DND-41 (cell line): ENCODE measurements at regions not wholly inside any gene's neighbourhood (a gene's known extent, or its start where the extent isn't known, plus 50 kb on each side); places are given as distances from the start of the nearest gene placed in this dataset.
"Not testable (repeated sequence)": the region's sequence is repeated elsewhere in the genome, so short reads cannot be mapped to it uniquely, and the experiment has no call there.

Experiments used
- ATAC-seq: fragments of 200-7000 bp; cut with Tn5 transposase; 3 replicates; pipeline ENCODE4 v1.9.1; 2021; ENCODE audit warnings: low read depth; ENCODE audit not compliant: insufficient read depth
- DNase-seq: peaks from one replicate; pipeline ENCODE4 v3.0.0-alpha.2; 2020
- H2AFZ ChIP-seq: 2 replicates; pipeline ENCODE4 v1.6.0; 2012; ENCODE audit warnings: low read depth, low read length
- H3K27ac ChIP-seq: 2 replicates; pipeline ENCODE4 v1.5.1; 2012; ENCODE audit warnings: low read length, inconsistent platforms
- H3K27me3 ChIP-seq: fragments of 200-600 bp; sonication (generic); 2 replicates; pipeline ENCODE4 v1.6.0; 2012; ENCODE audit warnings: low read length, mild to moderate bottlenecking, inconsistent platforms; ENCODE audit not compliant: insufficient read depth, poor library complexity
- H3K36me3 ChIP-seq: 2 replicates; pipeline ENCODE4 v1.5.1; 2012; ENCODE audit warnings: low read length, inconsistent platforms; ENCODE audit not compliant: insufficient read depth
- H3K4me1 ChIP-seq: 2 replicates; pipeline ENCODE4 v1.5.1; 2012; ENCODE audit warnings: mild to moderate bottlenecking, low read length; ENCODE audit not compliant: insufficient read depth
- H3K4me2 ChIP-seq: 2 replicates; pipeline ENCODE4 v1.6.0; 2012; ENCODE audit warnings: mild to moderate bottlenecking, moderate library complexity, low read length, inconsistent platforms; ENCODE audit not compliant: insufficient read depth
- H3K4me3 ChIP-seq, 2 experiments: fragments of 200-600 bp in 1 of 2; shearing (Covaris generic) in 1 of 2; 2 replicates each; pipeline ENCODE4 v1.5.1; 2012 to 2016; ENCODE audit warnings: inconsistent platforms in 2 of 2, low read length in 2 of 2, mild to moderate bottlenecking in 2 of 2, low read depth in 1 of 2, moderate library complexity in 1 of 2
- H3K79me2 ChIP-seq: 2 replicates; pipeline ENCODE4 v1.6.0; 2012; ENCODE audit warnings: low read length, inconsistent platforms; ENCODE audit not compliant: insufficient read depth
- H3K9ac ChIP-seq: 2 replicates; pipeline ENCODE4 v1.6.0; 2012; ENCODE audit warnings: low read depth, mild to moderate bottlenecking, inconsistent platforms, low read length, moderate library complexity
- H3K9me3 ChIP-seq: 2 replicates; pipeline ENCODE4 v1.5.1; 2012; ENCODE audit warnings: low read length, moderate library complexity, mild to moderate bottlenecking, inconsistent platforms; ENCODE audit not compliant: insufficient read depth, severe bottlenecking
- H4K20me1 ChIP-seq: 2 replicates; pipeline ENCODE4 v1.6.0; 2012; ENCODE audit warnings: low read length; ENCODE audit not compliant: insufficient read depth
- EZH2 ChIP-seq: IDR thresholded peaks from 3 replicates; pipeline ENCODE4 v1.6.1; 2012; ENCODE audit warnings: borderline replicate concordance, low read depth, mild to moderate bottlenecking, moderate library complexity, low read length, inconsistent platforms; ENCODE audit not compliant: severe bottlenecking
- TF ChIP-seq, protein P1 (sequence below): IDR thresholded peaks from 2 replicates; pipeline ENCODE4 v1.5.1; 2012; ENCODE audit warnings: borderline replicate concordance, low read length, moderate library complexity, mild to moderate bottlenecking; ENCODE audit not compliant: poor library complexity, severe bottlenecking; ENCODE audit errors: extremely low read depth

GRCh38 chr15:66994927-66995656 is 70.3 kb upstream of the SMAD3 start:
- no peaks in the 10 kb centered on the region for H4K20me1 ChIP-seq
- no peak for ATAC-seq
- no peaks in the 10 kb centered on the region for H3K9me3 ChIP-seq
- no peaks in the 10 kb centered on the region for H3K79me2 ChIP-seq
- DNase-seq = no peak
- no peak overlapping the region for H3K4me2 ChIP-seq
- H3K27ac ChIP-seq = no peak overlapping the region
- TF ChIP-seq EZH2 = no peak
- TF ChIP-seq, protein P1, sequence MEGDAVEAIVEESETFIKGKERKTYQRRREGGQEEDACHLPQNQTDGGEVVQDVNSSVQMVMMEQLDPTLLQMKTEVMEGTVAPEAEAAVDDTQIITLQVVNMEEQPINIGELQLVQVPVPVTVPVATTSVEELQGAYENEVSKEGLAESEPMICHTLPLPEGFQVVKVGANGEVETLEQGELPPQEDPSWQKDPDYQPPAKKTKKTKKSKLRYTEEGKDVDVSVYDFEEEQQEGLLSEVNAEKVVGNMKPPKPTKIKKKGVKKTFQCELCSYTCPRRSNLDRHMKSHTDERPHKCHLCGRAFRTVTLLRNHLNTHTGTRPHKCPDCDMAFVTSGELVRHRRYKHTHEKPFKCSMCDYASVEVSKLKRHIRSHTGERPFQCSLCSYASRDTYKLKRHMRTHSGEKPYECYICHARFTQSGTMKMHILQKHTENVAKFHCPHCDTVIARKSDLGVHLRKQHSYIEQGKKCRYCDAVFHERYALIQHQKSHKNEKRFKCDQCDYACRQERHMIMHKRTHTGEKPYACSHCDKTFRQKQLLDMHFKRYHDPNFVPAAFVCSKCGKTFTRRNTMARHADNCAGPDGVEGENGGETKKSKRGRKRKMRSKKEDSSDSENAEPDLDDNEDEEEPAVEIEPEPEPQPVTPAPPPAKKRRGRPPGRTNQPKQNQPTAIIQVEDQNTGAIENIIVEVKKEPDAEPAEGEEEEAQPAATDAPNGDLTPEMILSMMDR = no peak
- peaks cover 3% of the 10 kb centered on the region for H3K27me3 ChIP-seq
- H3K9ac ChIP-seq = no peak overlapping the region
- no peak overlapping the region for H2AFZ ChIP-seq
- no peaks in the 10 kb centered on the region for H3K36me3 ChIP-seq
- no peaks in the 10 kb centered on the region for H3K4me1 ChIP-seq
- no peak overlapping the region for H3K4me3 ChIP-seq

DNA sequence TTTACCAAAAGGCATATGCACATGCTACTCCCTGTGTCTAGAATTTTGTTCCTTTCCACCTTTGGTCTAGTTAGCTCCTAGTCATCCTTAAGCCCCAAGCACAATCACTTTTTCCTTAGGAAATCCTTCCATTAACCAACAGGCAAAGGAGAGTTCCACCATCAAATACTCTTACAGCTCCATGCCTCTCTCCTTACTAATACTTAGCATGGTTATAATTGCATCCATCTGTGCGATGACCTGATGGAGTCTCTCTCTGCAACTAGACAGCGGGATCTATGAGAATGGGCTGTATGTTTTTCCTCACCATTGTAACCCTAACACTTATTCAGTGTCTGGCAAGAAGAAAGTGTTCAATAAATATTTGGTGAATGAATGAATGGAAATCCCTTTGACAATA is 69.3 kb upstream of the SMAD3 start:
- Histone ChIP-seq H3K4me3 (no peak overlapping the region), H3K4me1 (no peaks in the 10 kb centered on the region), H3K27me3 (peaks cover 3% of the 10 kb centered on the region), H3K79me2 (no peaks in the 10 kb centered on the region), H3K27ac (no peak overlapping the region), H3K36me3 (no peaks in the 10 kb centered on the region), H3K9ac (no peak overlapping the region), H3K9me3 (no peaks in the 10 kb centered on the region), H3K4me2 (no peak overlapping the region), H4K20me1 (no peaks in the 10 kb centered on the region), H2AFZ (no peak overlapping the region)
- TF ChIP-seq, protein P1 = no peak
- no peak for TF ChIP-seq EZH2
- DNase-seq (no peak), ATAC-seq (no peak)

GRCh38 chr15:66997212-66997611 is 68.2 kb upstream of the SMAD3 start:
- H3K27ac ChIP-seq = no peak overlapping the region
- no peak for TF ChIP-seq EZH2
- TF ChIP-seq, protein P1 = no peak
- no peak overlapping the region for H3K4me3 ChIP-seq
- no peak overlapping the region for H3K9ac ChIP-seq
- peaks cover 3% of the 10 kb centered on the region for H3K27me3 ChIP-seq
- no peaks in the 10 kb centered on the region for H3K36me3 ChIP-seq
- no peak overlapping the region for H2AFZ ChIP-seq
- H4K20me1 ChIP-seq = no peaks in the 10 kb centered on the region
- ATAC-seq (no peak), DNase-seq (no peak)
- H3K4me2 ChIP-seq = no peak overlapping the region
- no peaks in the 10 kb centered on the region for H3K4me1 ChIP-seq
- H3K79me2 ChIP-seq = no peaks in the 10 kb centered on the region
- H3K9me3 ChIP-seq = no peaks in the 10 kb centered on the region

DNA sequence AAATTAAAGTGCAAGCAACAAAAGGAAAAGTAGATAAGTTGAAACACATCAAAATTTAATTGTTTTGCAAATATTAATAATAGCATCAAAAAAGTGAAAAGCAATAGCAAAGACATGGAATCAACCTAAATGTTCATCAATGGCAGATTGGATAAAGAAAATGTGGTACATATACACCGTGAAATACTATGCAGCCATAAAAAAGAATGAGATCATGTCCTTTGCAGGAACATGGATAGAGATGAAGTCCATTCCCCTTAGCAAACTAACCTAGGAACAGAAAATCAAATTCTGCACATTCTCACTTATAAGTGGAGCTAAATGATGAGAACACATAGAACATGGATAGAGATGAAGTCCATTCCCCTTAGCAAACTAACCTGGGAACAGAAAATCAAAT is 67.2 kb upstream of the SMAD3 start:
- not testable (repeated sequence) for H3K36me3 ChIP-seq, H3K27me3 ChIP-seq, H4K20me1 ChIP-seq, H3K27ac ChIP-seq, H2AFZ ChIP-seq, H3K9ac ChIP-seq, H3K4me3 ChIP-seq, H3K9me3 ChIP-seq, H3K4me2 ChIP-seq, H3K4me1 ChIP-seq, DNase-seq, ATAC-seq, H3K79me2 ChIP-seq
